ENCODE measurements at regions not wholly inside any gene's neighbourhood (a gene's known extent, or its start where the extent isn't known, plus 50 kb on each side); places are given as distances from the start of the nearest gene placed in this dataset.
"Not testable (repeated sequence)": the region's sequence is repeated elsewhere in the genome, so short reads cannot be mapped to it uniquely, and the experiment has no call there.

DNA sequence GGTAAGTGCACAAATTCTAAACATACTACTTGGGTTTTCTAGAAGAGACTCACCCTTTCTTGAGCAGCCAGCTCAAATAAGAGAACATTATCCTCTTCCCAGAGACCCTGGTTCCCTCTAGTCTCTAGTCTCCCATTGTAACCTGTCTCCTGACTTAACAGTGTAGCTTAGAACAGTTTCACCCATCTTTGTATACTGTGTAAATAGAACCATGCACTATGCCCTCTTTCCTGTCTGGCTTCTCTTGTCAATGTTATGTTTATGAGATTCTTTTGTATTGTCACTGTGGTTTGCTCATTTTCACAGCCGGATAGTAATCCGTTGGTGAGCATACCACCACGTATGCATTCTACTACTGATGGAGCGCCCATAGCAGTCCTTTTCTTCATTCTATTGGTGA lies 227.4 kb upstream of the PLPP4 start:
- intact Hi-C loops (cut with DNase I), result no loop called here
- Histone ChIP-seq H3K4me1 (no peaks in the 10 kb centered on the region), H3K36me3 (no peaks in the 10 kb centered on the region), H3K4me3 (replicated peaks in 1 of 3) (no peak overlapping the region), H3K27me3 (no peaks in the 10 kb centered on the region), H3K9me3 (no peaks in the 10 kb centered on the region), H3K27ac (no peak overlapping the region)
- 88 to 91% methylated on average over 4 of the region's 4 CpGs for WGBS, 2 donors
- TF ChIP-seq CTCF (IDR thresholded peaks at IDR 0.05), result no peak
- TF ChIP-seq POLR2A (IDR thresholded peaks at IDR 0.05), result no peak
- no peak for DNase-seq

DNA sequence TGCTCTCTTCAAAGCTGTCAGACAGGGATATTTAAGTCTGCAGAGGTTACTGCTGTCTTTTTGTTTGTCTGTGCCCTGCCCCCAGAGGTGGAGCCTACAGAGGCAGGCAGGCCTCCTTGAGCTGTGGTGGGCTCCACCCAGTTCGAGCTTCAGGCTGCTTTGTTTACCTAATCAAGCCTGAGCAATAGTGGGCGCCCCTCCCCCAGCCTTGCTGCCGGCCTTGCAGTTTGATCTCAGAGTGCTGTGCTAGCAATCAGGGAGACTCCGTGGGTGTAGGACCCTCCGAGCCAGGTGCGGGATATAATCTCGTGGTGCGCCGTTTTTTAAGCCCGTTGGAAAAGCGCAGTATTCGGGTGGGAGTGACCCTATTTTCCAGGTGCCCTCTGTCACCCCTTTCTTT lies 217.3 kb upstream of the PLPP4 start:
- H3K9me3 ChIP-seq; H3K4me3 ChIP-seq (replicated peaks in 1 of 3); DNase-seq; H3K4me1 ChIP-seq; H3K27me3 ChIP-seq; H3K36me3 ChIP-seq; H3K27ac ChIP-seq; intact Hi-C loops (cut with DNase I): not testable (repeated sequence)
- 64 to 65% methylated on average over 9 to 11 of the region's 12 CpGs for WGBS, 2 donors

DNA sequence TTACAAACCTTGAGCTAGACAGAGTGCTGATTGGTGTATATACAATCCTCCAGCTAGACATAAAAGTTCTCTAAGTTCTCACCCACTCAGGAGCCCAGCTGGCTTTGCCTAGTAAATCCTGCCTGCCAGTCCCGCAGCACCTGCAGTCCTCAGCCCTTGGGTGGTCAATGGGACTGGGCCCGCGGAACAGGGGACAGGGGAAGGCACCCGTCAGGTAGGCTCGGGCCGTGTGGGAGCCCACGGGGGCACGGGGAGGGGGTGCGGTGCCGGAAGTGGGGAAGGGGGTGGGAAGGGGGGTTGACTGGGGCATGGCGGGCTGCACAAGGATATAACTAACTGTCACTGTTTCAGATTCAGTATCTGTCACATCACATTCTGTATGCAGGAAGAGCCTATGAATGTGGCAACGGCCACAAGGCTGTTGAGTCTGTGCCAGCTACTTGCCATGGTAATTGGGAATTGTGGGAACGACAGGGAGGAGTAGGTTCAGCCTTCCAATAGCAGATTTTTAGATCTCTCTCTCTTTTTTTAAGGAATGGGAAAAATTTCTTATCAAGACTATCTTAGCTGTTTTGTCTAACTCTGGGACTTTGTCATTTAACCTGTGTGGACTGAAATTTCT lies 205.1 kb upstream of the PLPP4 start:
- no peak for DNase-seq
- TF ChIP-seq POLR2A (IDR thresholded peaks at IDR 0.05), result no peak
- no peak for TF ChIP-seq CTCF (IDR thresholded peaks at IDR 0.05)
- H3K4me1 ChIP-seq, result no peaks in the 10 kb centered on the region
- H3K36me3 ChIP-seq, result no peaks in the 10 kb centered on the region
- intact Hi-C loops (cut with DNase I), result no loop called here
- WGBS, 2 donors, result 74 to 84% methylated on average over 12 to 13 of the region's 13 CpGs
- H3K27me3 ChIP-seq, result no peaks in the 10 kb centered on the region
- no peak overlapping the region for H3K4me3 ChIP-seq (replicated peaks in 1 of 3)
- no peaks in the 10 kb centered on the region for H3K9me3 ChIP-seq
- no peak overlapping the region for H3K27ac ChIP-seq

- 65% methylated on average over 3 of the region's 3 CpGs for WGBS, 2 donors
- no peaks in the 10 kb centered on the region for H3K4me1 ChIP-seq
- DNase-seq, result no peak
- H3K4me3 ChIP-seq (replicated peaks in 1 of 3), result no peak overlapping the region
- TF ChIP-seq CTCF (IDR thresholded peaks at IDR 0.05) (no peak), POLR2A (IDR thresholded peaks at IDR 0.05) (no peak)
- no peaks in the 10 kb centered on the region for H3K36me3 ChIP-seq
- H3K27me3 ChIP-seq, result no peaks in the 10 kb centered on the region
- intact Hi-C loops (cut with DNase I), result no loop called here
- no peak overlapping the region for H3K27ac ChIP-seq
- H3K9me3 ChIP-seq, result no peaks in the 10 kb centered on the region
Measured at GRCh38 chr10:120253131-120253530, 203.9 kb upstream of the PLPP4 start.

- TF ChIP-seq POLR2A (IDR thresholded peaks at IDR 0.05) (no peak), CTCF (IDR thresholded peaks at IDR 0.05) (no peak)
- H3K4me1 ChIP-seq, result no peaks in the 10 kb centered on the region
- intact Hi-C loops (cut with DNase I), result no loop called here
- H3K9me3 ChIP-seq, result no peaks in the 10 kb centered on the region
- no peaks in the 10 kb centered on the region for H3K36me3 ChIP-seq
- H3K27ac ChIP-seq, result no peak overlapping the region
- no peaks in the 10 kb centered on the region for H3K27me3 ChIP-seq
- no peak for DNase-seq
- WGBS, 2 donors, result 59 to 77% methylated on average over 4 of the region's 4 CpGs
- no peak overlapping the region for H3K4me3 ChIP-seq (replicated peaks in 1 of 3)
Measured at GRCh38 chr10:120260456-120260855, 196.6 kb upstream of the PLPP4 start.

All from thyroid gland (tissue), 4 donors.